22Rv1 (cell line): ENCODE measurements at regions not wholly inside any gene's neighbourhood (a gene's known extent, or its start where the extent isn't known, plus 50 kb on each side); places are given as distances from the start of the nearest gene placed in this dataset.

Source experiments
- CTCF ChIP-seq: fragments of 450-650 bp; IDR thresholded peaks from 2 replicates; pipeline ENCODE4 v1.5.1; 2017; ENCODE audit warnings: mild to moderate bottlenecking
- ZFX ChIP-seq: fragments of 450-650 bp; IDR thresholded peaks from 2 replicates; pipeline ENCODE4 v1.6.1; 2017; ENCODE audit warnings: antibody characterized with exemption, borderline replicate concordance

GRCh38 chr6:78483553-78484197 is 383.7 kb upstream of the IRAK1BP1 start:
- no peak for TF ChIP-seq CTCF
- no peak for TF ChIP-seq ZFX
